ENCODE measurements at regions not wholly inside any gene's neighbourhood (a gene's known extent, or its start where the extent isn't known, plus 50 kb on each side); places are given as distances from the start of the nearest gene placed in this dataset.

DNA sequence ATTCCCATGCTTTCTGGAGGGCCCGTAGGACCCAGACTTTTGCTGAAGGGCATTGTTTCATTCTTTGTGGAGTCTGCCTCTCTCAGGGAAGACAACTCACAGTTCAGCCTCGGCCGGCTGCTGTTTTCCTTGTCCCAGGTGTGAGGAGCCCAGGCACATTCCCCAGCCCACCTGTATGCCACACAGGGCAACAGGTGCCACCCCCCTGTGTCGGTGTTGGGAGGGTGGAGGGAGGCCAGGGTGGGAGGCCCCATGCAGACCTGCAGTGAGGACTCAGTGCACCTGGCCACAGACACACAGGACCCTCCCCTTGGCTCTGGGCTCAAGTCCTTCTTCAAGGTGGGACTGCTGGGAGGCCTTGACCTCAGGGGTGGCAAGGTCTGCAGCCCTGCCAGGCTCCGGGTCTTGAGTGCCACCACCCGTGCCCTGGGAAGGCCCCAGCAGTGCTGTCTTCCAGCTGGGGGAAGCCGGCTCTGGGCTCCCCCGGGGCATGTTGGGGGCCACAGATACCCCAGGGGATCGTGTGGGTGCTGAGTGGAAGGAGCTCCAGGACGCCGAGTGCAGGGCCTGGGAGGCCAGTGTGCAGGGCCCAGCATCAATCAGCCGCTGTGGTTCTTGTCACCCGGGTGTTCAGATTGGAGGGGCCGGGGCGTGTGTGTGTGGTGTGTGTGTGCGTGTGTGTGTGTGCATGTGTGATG, 1286.1 kb downstream of the BRD1 start:
- DNase-seq (ENCODE audit: low read depth in 2 of 2): no peak

GRCh38 chr22:48539261-48539660, 1288.4 kb downstream of the BRD1 start:
- no peak for DNase-seq (ENCODE audit: low read depth in 2 of 2)

GRCh38 chr22:48538291-48538820, 1289.3 kb downstream of the BRD1 start:
- DNase-seq (ENCODE audit: low read depth in 2 of 2): no peak

DNA sequence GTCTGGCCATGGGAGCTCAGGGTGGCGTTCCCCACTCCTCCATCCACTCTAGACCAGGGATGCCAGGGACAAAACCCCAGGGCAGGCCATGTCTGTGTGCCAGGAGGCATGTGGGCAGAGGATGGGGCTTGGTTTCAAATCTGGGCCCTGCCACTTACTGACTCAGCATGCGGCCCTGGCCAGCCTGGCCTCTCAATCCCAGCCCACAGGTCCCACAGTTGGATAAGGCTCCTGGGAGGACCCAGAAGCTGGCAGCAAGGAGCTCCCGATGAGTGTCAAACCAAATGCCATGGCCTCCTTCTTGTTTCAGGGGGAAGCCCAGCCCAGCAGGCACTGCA, 1290.4 kb downstream of the BRD1 start:
- DNase-seq (ENCODE audit: low read depth in 2 of 2): no peak

GRCh38 chr22:48536541-48537342, 1290.9 kb downstream of the BRD1 start:
- DNase-seq (ENCODE audit: low read depth in 2 of 2): no peak

DNA sequence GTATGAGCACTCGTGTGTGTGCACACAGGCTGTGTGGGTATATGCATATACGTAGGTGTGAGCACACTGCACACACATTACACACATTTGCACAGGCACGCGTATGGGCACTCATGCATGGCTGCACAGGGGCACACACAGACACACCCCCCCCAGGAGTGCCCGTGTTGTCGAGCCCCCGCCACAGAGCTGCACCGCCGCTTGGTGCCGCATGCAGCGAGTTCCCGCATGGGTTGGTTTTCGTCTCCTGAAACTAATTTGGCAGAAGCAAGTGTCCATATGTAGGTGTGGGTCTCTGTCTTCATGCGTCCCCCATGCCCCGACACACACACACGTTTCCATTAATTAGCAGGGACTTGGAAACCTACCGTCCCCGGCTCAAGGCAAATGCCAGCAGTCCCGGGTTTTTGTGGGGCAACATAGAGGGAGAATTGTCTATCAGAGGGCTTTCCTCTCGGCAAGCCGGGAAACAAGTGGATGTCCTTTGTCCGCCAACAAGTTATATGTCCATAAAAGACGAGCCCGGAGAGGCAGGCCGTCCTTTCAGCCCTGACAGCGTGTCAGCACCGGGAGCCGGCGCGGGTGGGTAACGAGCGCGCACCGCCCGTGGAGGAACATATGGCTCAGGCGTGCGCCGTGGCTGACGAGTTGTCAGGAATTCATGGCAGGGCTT, 1291.7 kb downstream of the BRD1 start:
- DNase-seq (ENCODE audit: low read depth in 2 of 2): no peak

GRCh38 chr22:48534395-48534958, 1293.2 kb downstream of the BRD1 start:
- no peak for DNase-seq (ENCODE audit: low read depth in 2 of 2)

- DNase-seq (ENCODE audit: low read depth in 2 of 2): no peak
These were observed 1294.7 kb downstream of the BRD1 start for GRCh38 chr22:48532986-48533385.

- no peak for DNase-seq (ENCODE audit: low read depth in 2 of 2)
These were observed 1295.8 kb downstream of the BRD1 start for GRCh38 chr22:48531761-48532435.

- no peak for DNase-seq (ENCODE audit: low read depth in 2 of 2)
These were observed 1296.6 kb downstream of the BRD1 start for GRCh38 chr22:48531108-48531507.

- DNase-seq (ENCODE audit: low read depth in 2 of 2): no peak
These were observed 1297.0 kb downstream of the BRD1 start for GRCh38 chr22:48530666-48531065.

- DNase-seq (ENCODE audit: low read depth in 2 of 2): no peak
These were observed 1299.3 kb downstream of the BRD1 start for GRCh38 chr22:48528221-48528915.

GRCh38 chr22:48523761-48524160, 1303.9 kb downstream of the BRD1 start:
- DNase-seq (ENCODE audit: low read depth in 2 of 2): no peak

- no peak for DNase-seq (ENCODE audit: low read depth in 2 of 2)
These were observed 1304.6 kb downstream of the BRD1 start for GRCh38 chr22:48523091-48523490.

GRCh38 chr22:48522271-48522670, 1305.4 kb downstream of the BRD1 start:
- DNase-seq (ENCODE audit: low read depth in 2 of 2): no peak

- no peak for DNase-seq (ENCODE audit: low read depth in 2 of 2)
These were observed 1306.6 kb downstream of the BRD1 start for GRCh38 chr22:48520884-48521588.

- DNase-seq (ENCODE audit: low read depth in 2 of 2): no peak
These were observed 1307.5 kb downstream of the BRD1 start for GRCh38 chr22:48520207-48520606.

DNA sequence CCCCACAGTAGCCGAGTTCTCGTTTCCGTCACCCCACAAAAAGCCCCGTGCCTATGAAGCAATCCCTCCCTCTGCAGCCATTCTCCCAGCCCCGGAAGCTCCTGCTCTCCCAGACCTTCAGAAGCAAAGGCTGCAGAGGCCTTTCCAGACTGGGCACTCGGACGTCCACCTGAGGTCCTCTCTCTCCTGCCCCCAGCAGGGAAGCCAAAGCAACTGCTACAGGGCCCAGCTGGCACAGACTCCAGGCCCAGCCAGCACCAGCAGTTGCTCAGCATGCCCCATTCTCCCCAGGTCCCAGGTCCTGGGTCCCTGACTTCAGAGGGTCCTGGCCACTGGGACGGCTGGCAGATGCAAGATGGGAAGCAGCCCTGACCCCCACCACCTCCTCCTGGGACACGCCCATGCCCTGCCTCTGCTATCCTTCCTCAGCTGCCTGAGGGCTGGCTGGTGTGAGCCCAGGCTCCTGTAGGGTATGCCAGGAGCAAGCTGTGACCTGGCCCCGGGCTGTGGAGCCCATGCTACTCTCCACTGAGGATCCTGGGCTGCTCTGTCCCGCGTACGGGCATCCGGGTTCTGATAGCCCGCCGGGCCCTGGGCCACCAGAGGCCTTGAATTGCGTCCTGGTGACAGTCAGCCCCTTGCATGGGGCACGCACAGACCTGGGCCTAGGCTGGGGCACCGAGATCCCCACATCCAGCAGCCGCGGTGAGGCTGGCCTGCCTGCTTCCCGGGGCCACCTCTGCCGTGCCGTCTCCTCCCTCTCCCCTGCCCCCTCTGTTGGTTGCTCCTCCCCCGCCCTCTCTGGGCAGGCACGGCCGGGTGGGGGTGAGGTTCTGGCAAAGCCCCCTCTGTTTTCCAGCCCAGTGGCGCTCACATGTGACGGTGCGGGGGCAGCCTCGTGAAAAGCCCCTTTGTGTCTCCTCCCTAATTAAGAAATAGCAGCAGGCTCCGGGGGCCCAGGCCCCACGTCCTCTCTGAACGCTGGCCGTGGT, 1310.3 kb downstream of the BRD1 start:
- DNase-seq (ENCODE audit: low read depth in 2 of 2): no peak

DNA sequence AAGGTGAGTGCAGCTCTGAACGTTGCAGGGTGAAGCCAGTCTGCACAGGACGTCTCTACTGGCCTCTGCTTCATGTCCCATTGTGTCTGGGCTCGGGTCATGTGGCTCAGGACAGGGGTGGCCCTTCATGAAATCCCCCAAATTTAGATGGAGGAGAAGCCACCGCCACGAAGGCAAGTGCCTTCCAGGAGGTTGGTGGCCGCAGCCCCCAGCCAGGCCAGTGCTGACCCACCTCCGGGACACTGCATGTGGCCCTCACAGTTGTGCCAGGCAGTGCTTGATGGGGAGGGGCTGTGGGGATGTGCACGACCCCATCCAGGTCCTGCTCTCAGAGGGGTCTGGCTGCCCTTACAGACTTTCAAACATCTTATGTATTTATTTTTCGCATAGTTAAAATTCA, 1311.1 kb downstream of the BRD1 start:
- DNase-seq (ENCODE audit: low read depth in 2 of 2): no peak
